ENCODE measurements at regions not wholly inside any gene's neighbourhood (a gene's known extent, or its start where the extent isn't known, plus 50 kb on each side); places are given as distances from the start of the nearest gene placed in this dataset.

GRCh38 chr2:5824126-5824525 lies 131.9 kb downstream of the SOX11 start (continued):
- TF ChIP-seq CTCF (IDR thresholded peaks at IDR 0.05 in 2 of 3, conservative IDR thresholded peaks at IDR 0.05 in 1 of 3; ENCODE audit: borderline replicate concordance in 1 of 3, insufficient read depth in 1 of 3, low read depth in 2 of 3, low read length in 2 of 3) = no peak
- no peak for TF ChIP-seq CEBPB (IDR thresholded peaks at IDR 0.05; ENCODE audit: low read depth)

DNA sequence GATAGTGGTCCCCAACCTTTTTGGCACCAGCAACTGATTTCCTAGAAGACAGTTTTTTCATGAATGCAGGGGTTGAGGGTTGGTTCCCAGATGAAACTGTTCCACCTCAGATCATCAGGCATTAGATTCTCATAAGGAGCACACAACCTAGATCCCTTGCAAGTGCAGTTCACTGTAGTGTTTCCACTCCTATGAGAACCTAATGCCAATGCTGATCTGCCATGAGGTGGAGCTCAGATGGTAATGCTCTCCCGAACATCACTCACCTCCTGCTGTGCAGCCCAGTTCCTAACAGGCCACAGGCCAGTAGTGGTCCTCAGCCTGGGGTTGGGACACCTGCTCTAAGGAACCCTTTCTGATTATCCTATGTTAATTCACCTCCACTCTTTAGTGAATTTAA lies 133.5 kb downstream of the SOX11 start:
- H3K36me3 ChIP-seq (ENCODE audit: control insufficient read depth in 1 of 2, insufficient read depth in 2 of 2, low read length in 2 of 2) = no peaks in the 10 kb centered on the region
- no peak overlapping the region for H2AFZ ChIP-seq (ENCODE audit: low read depth, low read length, poor library complexity, severe bottlenecking)
- peaks cover 21 to 25% of the 10 kb centered on the region in 2 experiments; a peak in 2 of 4 replicates for H3K9me3 ChIP-seq (ENCODE audit: control insufficient read depth in 1 of 2, insufficient read depth in 1 of 2, low read depth in 1 of 2, low read length in 2 of 2)
- H3K4me3 ChIP-seq (replicated peaks in 1 of 2; ENCODE audit: low read depth in 1 of 2, low read length in 2 of 2) = no peak overlapping the region
- H4K20me1 ChIP-seq (ENCODE audit: insufficient read depth) = no peaks in the 10 kb centered on the region
- H3K9me2 ChIP-seq (ENCODE audit: insufficient read depth) = no peaks in the 10 kb centered on the region
- intact Hi-C loops (cut with micrococcal nuclease) = no loop called here
- H3K4me2 ChIP-seq (ENCODE audit: low read length) = no peak overlapping the region
- H3K79me2 ChIP-seq (ENCODE audit: insufficient read depth, low read length) = no peaks in the 10 kb centered on the region
- RAD21 ChIA-PET (ENCODE audit: low non-redundant PET in 1 of 2, low total read pairs in 2 of 2, uncharacterized antibody in 2 of 2, unreplicated experiment in 2 of 2) = no interaction called here
- no TSS peak for BruUV-seq (replicated peaks)
- DNase-seq (ENCODE audit: low read depth, low spot score) = no peak
- POLR2A ChIA-PET = no interaction called here
- no peak overlapping the region for H3K27ac ChIP-seq (ENCODE audit: low read depth, low read length)
- no peak for TF ChIP-seq ELF1 (IDR thresholded peaks at IDR 0.05; ENCODE audit: borderline replicate concordance, low read depth)
- no peak for TF ChIP-seq EGR1 (IDR thresholded peaks at IDR 0.05; ENCODE audit: low read depth)
- TF ChIP-seq, protein P1, sequence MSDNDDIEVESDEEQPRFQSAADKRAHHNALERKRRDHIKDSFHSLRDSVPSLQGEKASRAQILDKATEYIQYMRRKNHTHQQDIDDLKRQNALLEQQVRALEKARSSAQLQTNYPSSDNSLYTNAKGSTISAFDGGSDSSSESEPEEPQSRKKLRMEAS (IDR thresholded peaks at IDR 0.05) = no peak
- no peak for TF ChIP-seq ZFX (IDR thresholded peaks at IDR 0.05)
- TF ChIP-seq, protein P2, sequence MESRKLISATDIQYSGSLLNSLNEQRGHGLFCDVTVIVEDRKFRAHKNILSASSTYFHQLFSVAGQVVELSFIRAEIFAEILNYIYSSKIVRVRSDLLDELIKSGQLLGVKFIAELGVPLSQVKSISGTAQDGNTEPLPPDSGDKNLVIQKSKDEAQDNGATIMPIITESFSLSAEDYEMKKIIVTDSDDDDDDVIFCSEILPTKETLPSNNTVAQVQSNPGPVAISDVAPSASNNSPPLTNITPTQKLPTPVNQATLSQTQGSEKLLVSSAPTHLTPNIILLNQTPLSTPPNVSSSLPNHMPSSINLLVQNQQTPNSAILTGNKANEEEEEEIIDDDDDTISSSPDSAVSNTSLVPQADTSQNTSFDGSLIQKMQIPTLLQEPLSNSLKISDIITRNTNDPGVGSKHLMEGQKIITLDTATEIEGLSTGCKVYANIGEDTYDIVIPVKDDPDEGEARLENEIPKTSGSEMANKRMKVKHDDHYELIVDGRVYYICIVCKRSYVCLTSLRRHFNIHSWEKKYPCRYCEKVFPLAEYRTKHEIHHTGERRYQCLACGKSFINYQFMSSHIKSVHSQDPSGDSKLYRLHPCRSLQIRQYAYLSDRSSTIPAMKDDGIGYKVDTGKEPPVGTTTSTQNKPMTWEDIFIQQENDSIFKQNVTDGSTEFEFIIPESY (IDR thresholded peaks at IDR 0.05; ENCODE audit: extremely low read depth, insufficient replicate concordance, low read length) = no peak
- no peak for TF ChIP-seq FOSL1 (IDR thresholded peaks at IDR 0.05; ENCODE audit: low read depth)
- no peaks in the 10 kb centered on the region for H3K4me1 ChIP-seq (ENCODE audit: control insufficient read depth in 1 of 2, insufficient read depth in 2 of 2, low read length in 2 of 2)
- no peak overlapping the region for H3K9ac ChIP-seq (ENCODE audit: low read length)
- CTCF ChIA-PET = no interaction called here
- H3K27me3 ChIP-seq (ENCODE audit: insufficient read depth, low read length) = no peaks in the 10 kb centered on the region
- ATAC-seq = no peak

Measured in HCT116 (cell line).